ENCODE measurements at regions not wholly inside any gene's neighbourhood (a gene's known extent, or its start where the extent isn't known, plus 50 kb on each side); places are given as distances from the start of the nearest gene placed in this dataset.
"Not testable (repeated sequence)": the region's sequence is repeated elsewhere in the genome, so short reads cannot be mapped to it uniquely, and the experiment has no call there.

DNA sequence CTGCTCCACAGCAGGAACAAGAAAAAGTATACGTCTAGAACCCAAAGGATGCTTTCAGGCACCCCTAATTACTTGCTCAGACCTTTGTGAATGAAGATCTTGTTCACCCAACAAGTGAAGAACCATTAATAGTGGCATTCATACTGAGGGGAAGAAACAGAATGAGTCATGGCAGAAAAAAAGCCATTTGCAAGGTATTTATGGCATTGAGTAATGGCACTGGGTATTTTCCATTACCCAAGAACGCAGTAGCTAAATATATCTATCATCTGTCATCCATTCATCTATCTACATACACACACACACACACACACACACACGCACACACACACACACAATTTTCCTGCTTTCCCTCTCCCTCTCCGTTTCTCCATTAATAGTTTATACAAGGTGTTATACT, 56.4 kb upstream of the XIRP2 start:
- no peak for DNase-seq (ENCODE audit: low spot score)

DNA sequence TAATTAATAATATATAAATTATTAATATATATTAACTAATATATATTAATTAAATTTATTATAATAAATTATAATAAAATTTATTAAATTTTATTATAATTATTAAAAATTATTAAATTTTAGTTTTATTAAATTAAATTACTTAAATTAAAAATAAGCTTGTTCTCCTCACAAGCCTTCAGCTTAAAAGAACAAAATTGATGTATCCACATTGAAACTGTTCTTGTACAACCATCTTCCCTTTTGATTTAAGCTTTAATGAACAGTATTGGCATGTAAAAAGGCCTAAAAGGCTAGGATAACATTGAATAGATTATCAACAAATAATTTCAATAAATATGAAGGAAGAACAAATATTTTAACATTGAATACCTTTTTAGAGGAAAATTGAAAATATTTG, 62.4 kb upstream of the XIRP2 start:
- DNase-seq (ENCODE audit: low spot score), result no peak

GRCh38 chr2:166814335-166814734, 73.9 kb upstream of the XIRP2 start:
- no peak for DNase-seq (ENCODE audit: low spot score)

GRCh38 chr2:166812166-166812891, 76.0 kb upstream of the XIRP2 start:
- no peak for DNase-seq (ENCODE audit: low spot score)

- DNase-seq (ENCODE audit: low spot score), result no peak
Measured at GRCh38 chr2:166805753-166806152, 82.5 kb upstream of the XIRP2 start.

GRCh38 chr2:166803373-166804000, 84.8 kb upstream of the XIRP2 start:
- DNase-seq (ENCODE audit: low spot score), result no peak

- DNase-seq (ENCODE audit: low spot score), result peak; percentile 6
Measured at GRCh38 chr2:166802475-166802874, 85.8 kb upstream of the XIRP2 start.

- DNase-seq (ENCODE audit: low spot score), result no peak
Measured at GRCh38 chr2:166792808-166793207, 95.5 kb upstream of the XIRP2 start.

DNA sequence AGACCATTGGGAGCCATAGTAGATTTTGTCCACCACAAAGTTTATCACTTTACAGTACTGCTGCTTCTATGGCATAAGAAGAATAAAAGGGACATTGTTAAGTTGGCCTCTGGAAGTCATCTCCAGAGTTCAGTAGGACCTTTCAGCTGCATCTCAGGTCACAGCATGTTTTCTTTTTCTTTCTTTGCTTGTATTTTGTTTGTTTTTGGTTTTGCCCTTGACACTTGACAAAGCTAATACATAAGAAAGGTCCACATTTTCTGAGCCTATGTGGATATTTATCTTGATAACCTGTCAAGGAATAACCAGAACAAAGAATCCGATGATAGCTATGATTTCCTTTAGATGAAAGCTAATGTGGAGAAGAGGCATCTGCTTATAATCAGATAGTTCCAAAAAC, 101.6 kb upstream of the XIRP2 start:
- no peak for DNase-seq (ENCODE audit: low spot score)

- DNase-seq (ENCODE audit: low spot score), result no peak
Measured at GRCh38 chr2:166784296-166784946, 103.9 kb upstream of the XIRP2 start.

DNA sequence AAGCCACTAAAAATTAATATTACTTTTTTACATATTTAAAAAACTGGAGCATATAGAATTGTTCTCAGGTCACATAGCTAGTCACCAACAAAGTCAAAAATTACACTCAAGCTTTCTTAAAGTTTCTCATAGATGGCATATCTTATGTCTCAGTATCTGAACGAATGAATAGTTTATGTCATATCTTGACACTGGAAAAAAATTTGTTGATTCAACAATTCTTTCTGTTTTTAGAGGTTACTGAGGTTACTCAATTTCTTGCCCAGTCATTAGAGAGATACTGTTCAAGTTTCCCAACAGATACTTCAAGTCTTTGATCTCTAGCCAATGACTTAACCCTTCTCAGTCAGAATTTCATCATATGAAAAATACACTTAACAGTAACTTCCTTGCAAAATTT, 113.1 kb upstream of the XIRP2 start:
- no peak for DNase-seq (ENCODE audit: low spot score)

GRCh38 chr2:166773308-166773949, 114.9 kb upstream of the XIRP2 start:
- DNase-seq (ENCODE audit: low spot score), result no peak

- DNase-seq (ENCODE audit: low spot score), result no peak
Measured at GRCh38 chr2:166768393-166769123, 119.7 kb upstream of the XIRP2 start.

DNA sequence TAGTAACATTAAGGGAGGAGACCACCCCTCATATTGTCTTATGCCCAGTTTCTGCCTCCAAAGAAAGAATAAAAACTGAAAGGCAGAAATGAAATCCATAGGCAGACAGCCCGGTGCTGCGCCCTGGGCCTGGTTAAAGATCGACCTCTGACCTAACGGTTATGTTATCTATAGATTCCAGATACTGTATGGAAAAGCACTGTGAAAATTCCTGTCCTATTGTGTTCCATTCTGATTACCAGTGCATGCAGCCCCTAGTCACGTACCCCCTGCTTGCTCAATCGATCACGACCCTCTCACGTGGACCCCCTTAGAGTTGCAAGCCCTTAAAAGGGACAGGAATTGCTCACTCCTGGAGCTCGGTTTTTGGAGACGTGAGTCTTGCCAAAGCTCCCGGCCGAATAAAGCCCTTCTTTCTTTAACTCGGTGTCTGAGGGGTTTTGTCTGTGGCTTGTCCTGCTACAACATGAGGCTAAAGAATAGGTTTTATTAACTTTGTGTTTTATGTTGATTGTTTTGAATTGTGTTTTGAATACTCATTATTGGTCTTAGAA, 121.4 kb upstream of the XIRP2 start:
- DNase-seq (ENCODE audit: low spot score), result not testable (repeated sequence)

DNA sequence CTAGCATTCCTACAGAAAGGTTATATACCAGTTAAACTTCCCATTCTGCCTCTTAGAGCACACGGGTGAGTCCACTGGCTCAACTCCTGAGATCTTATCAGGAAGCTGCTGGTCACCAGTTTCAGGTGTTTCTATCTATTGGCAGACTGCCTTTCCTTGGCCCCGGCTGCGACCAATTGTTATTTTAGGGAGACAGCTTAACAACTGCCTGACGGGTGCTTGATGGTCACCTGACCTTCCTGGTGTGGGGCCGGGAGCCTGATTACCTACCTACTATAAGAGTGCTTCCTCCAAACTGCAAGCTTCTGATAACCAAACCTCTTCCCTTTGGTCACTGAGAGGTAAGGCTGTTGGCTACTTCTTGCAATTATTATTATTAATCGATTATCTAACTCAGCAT, 122.1 kb upstream of the XIRP2 start:
- DNase-seq (ENCODE audit: low spot score), result no peak

DNA sequence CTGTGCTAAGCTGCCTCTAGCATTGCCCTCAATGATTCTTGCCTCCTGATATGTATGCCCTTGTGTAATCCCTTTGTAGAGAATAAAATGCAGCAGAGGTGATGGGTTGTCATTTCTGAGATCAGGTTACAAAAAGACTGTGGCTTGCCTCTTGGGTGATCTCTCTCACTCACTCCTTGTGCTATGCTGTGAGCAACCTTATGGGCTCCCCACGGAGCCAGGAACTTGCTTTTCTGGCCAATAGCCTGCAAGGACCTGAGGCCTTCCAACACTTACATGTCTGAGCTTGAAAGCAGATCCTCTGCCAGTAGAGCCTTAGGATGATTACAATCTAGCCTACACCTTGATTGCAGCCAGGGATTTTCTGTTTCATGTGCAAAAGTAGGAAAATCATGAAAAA, 123.1 kb upstream of the XIRP2 start:
- no peak for DNase-seq (ENCODE audit: low spot score)

DNA sequence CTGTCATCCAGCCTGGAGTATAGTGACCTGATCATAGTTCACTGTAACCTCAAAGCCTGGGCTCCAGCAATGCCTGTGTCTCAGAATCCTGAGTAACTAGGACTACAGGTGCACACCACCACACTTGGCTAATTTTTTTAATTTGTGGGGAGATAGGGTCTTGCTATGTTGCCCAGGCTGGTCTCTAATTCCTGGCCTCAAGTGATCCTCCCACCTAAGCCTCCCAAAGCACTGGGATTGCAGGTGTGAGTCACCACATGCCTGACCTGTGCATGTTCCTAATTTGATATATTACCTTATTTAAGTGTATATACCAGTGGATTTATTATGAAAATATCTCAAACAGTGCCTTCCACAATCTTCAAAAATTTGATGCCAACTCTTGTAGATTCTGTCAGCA, 123.6 kb upstream of the XIRP2 start:
- no peak for DNase-seq (ENCODE audit: low spot score)

GRCh38 chr2:166764216-166764615, 124.1 kb upstream of the XIRP2 start:
- no peak for DNase-seq (ENCODE audit: low spot score)

- DNase-seq (ENCODE audit: low spot score), result no peak
Measured at GRCh38 chr2:166762746-166763145, 125.5 kb upstream of the XIRP2 start.

DNA sequence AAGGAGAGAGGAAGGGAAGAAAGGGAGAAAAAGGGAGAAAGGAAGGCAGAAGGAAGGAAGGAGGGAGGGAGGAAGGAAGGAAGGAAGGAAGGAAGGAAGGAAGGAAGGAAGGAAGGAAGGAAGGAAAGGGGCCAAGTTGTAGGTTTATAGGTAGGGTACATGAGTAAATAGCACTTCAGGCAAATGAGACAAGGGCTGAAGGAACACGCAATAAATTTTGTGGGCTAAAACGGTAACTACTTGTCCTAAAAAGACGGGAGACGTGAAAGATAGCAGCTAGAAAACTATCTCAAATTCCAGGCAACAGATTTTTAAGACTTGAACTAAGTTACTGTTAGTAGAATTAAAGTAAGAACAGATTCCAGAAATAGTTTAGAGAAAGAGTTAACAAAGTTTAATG, 129.3 kb upstream of the XIRP2 start:
- DNase-seq (ENCODE audit: low spot score), result no peak

GRCh38 chr2:166750624-166751023, 137.7 kb upstream of the XIRP2 start:
- DNase-seq (ENCODE audit: low spot score), result no peak

DNA sequence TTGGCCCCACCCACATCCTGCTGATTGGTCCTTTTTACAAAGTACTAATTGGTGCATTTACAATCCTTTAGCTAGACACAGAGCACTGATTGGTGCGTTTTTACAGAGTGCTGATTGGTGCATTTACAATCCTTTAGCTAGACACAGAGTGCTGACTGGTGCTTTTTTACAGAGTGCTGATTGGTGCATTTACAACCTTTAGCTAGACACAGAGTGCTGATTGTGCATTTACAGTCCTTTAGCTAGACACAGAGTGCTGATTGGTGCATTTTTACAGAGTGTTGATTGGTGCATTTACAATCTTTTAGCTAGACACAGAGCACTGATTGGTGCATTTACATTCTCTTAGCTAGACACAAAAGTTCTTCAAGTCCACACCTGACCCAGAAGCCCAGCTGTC, 144.2 kb upstream of the XIRP2 start:
- DNase-seq (ENCODE audit: low spot score), result not testable (repeated sequence)

All from CD4-positive, alpha-beta T cell treated with Interleukin-6 at 100 ng/mL for 8 hours (primary cell).